ENCODE measurements at regions not wholly inside any gene's neighbourhood (a gene's known extent, or its start where the extent isn't known, plus 50 kb on each side); places are given as distances from the start of the nearest gene placed in this dataset.
A peak's percentile ranks its signal among the peaks of the same experiment; 100 is the strongest.

DNA sequence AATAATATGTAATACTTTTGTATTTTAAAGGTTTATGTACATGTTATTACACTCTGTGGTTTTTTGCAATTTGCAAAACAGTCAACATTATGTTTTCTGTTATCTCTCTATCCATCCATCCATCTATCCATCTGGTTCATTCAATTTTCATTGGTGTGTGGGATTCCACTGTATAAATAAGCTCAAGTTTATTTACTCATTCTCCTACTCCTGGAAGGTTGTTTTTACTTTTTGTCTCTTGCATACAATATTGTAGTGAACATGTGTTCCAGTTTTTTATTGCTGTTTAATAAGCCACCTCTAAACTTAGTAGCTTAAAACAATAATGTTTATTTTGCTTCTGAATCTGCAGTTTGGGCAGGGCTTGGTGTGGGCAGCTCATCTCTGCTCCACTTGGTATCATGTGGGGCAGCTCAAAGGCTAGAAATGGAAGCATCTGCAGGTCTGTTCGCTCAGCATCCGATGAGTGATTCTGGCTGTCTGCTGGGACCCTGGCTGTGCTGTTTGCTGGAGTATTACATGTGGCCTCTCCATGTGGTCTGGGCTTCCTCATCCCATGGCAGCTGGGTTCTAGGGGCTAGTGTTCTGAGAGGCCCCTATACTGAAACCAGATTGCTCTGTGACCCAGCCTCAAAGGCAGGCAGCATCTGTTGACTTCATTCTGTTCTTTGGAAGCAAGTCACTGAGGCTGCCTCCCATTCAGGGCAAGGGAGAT, 98.8 kb downstream of the SLC25A47 start:
- Mint-ChIP-seq H3K36me3 (ENCODE audit: insufficient read depth, unreplicated experiment) (no peaks in the 10 kb centered on the region), H3K9me3 (ENCODE audit: unreplicated experiment) (no peaks in the 10 kb centered on the region), H3K4me3 (ENCODE audit: unreplicated experiment) (no peak overlapping the region), H3K27ac (ENCODE audit: low read depth, unreplicated experiment) (no peak overlapping the region), H3K4me1 (ENCODE audit: insufficient read depth, unreplicated experiment) (peaks cover 23% of the 10 kb centered on the region), H3K27me3 (ENCODE audit: insufficient read depth, unreplicated experiment) (no peaks in the 10 kb centered on the region)
- intact Hi-C loops (cut with micrococcal nuclease), result no loop called here
- ChIA-PET CTCF (interaction anchor here (0.7 to 2.8 kb wide), 5 partner anchors 36 to 276 kb away, joined by 3 to 17 read pairs (median 3); a partner anchor contains a TSS), POLR2A (interaction anchor here (0.7 to 2.6 kb wide), 4 partner anchors 10 to 17 kb away, joined by 3 to 10 read pairs (median 4); no protein-coding TSS in a partner anchor)
- BruUV-seq (replicated peaks), result no TSS peak
- no peak for DNase-seq (ENCODE audit: unreplicated experiment)
- TF ChIP-seq, protein P1, sequence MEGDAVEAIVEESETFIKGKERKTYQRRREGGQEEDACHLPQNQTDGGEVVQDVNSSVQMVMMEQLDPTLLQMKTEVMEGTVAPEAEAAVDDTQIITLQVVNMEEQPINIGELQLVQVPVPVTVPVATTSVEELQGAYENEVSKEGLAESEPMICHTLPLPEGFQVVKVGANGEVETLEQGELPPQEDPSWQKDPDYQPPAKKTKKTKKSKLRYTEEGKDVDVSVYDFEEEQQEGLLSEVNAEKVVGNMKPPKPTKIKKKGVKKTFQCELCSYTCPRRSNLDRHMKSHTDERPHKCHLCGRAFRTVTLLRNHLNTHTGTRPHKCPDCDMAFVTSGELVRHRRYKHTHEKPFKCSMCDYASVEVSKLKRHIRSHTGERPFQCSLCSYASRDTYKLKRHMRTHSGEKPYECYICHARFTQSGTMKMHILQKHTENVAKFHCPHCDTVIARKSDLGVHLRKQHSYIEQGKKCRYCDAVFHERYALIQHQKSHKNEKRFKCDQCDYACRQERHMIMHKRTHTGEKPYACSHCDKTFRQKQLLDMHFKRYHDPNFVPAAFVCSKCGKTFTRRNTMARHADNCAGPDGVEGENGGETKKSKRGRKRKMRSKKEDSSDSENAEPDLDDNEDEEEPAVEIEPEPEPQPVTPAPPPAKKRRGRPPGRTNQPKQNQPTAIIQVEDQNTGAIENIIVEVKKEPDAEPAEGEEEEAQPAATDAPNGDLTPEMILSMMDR (IDR thresholded peaks at IDR 0.05; ENCODE audit: unreplicated experiment), result no peak

DNA sequence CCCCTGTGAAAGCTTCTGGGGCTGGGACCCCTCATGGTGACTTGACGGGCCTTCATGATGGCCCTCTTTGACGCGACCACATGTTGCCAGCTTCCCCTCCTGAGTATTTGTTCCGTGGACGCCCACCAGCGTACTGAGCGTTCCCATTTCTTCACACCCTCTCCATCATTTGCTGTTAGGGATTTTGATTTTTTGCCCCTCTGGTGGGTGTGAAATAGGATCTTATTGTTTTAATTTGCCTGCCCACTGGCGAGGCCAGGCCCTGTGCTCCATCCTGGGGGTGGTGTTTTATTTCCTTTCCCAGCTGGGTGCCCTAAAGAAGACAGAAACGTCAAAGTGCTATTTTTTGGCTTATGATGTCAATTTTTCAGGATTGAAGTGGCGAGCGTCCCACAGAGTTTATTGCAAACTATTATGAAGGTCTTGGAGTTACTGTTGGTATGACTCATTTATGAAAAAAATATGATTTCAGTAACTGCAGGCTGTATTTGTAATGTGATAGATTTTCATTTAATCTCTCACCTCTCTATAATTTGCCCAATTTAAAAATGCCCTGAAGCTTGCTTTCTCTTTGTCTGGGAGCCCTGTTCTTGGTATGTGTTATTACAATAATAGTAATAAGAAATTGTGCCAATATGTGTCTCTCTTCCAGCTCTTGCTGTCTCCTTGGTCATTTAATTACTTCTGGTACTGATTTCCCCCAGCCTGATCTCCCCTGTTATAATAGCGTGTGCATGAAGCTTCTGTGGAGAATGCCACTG, 99.6 kb downstream of the SLC25A47 start:
- ChIA-PET POLR2A (interaction anchor here (0.9 to 2.6 kb wide), 3 partner anchors 14 to 24 kb away, joined by 3 to 10 read pairs (median 4); no protein-coding TSS in a partner anchor), CTCF (interaction anchor here (1.0 to 2.8 kb wide), 3 partner anchors 17 to 223 kb away, joined by 4 to 17 read pairs (median 7); no protein-coding TSS in a partner anchor)
- no TSS peak for BruUV-seq (replicated peaks)
- H3K4me1 Mint-ChIP-seq (ENCODE audit: insufficient read depth, unreplicated experiment), result peaks cover 19% of the 10 kb centered on the region
- no peaks in the 10 kb centered on the region for H3K36me3 Mint-ChIP-seq (ENCODE audit: insufficient read depth, unreplicated experiment)
- H3K9me3 Mint-ChIP-seq (ENCODE audit: unreplicated experiment), result no peaks in the 10 kb centered on the region
- TF ChIP-seq, protein P1 (IDR thresholded peaks at IDR 0.05; ENCODE audit: unreplicated experiment), result no peak
- H3K4me3 Mint-ChIP-seq (ENCODE audit: unreplicated experiment), result no peak overlapping the region
- H3K27me3 Mint-ChIP-seq (ENCODE audit: insufficient read depth, unreplicated experiment), result no peaks in the 10 kb centered on the region
- no peak overlapping the region for H3K27ac Mint-ChIP-seq (ENCODE audit: low read depth, unreplicated experiment)
- intact Hi-C loops (cut with micrococcal nuclease), result no loop called here
- peak; percentile 24 for DNase-seq (ENCODE audit: unreplicated experiment)

DNA sequence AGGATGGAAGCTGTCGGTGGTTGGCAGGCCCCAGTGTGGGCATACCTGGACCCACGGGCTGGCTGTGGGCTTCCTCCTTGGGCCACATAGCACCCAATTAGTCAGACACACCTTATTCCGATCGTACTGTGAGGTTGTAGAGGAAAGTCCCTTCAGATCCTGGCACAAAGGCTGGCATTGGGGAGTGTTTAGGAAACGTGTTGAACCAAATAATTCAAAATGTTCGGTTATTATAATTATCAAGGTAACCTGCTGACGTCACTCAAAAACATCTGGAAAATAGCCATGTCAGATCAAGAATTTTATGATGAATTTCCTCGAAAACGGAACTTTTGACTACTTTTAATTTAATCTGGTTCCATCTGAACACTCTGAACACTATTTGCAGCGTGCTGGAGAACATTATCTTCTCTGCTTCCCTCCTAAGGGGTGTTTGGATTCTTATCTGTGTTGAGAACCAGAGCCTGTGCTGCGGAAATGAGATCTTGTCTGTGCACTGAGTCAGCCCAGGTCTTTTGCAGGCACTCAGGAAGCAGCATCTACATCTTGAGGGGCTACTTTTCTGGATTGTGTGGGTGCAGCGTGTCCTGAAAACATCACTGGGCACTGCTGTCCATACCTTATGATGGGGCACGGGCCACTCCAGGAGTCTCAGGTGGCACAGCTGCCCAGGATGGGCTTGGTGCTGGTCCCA, 100.3 kb downstream of the SLC25A47 start:
- no TSS peak for BruUV-seq (replicated peaks)
- no peak overlapping the region for H3K4me3 Mint-ChIP-seq (ENCODE audit: unreplicated experiment)
- no peaks in the 10 kb centered on the region for H3K36me3 Mint-ChIP-seq (ENCODE audit: insufficient read depth, unreplicated experiment)
- ChIA-PET POLR2A (interaction anchor here (1.1 kb wide), 1 partner anchor 25 kb away, joined by 4 read pairs; no protein-coding TSS in a partner anchor), CTCF (interaction anchor here (1.0 kb wide), 1 partner anchor 16 kb away, joined by 4 read pairs; no protein-coding TSS in a partner anchor)
- no peaks in the 10 kb centered on the region for H3K9me3 Mint-ChIP-seq (ENCODE audit: unreplicated experiment)
- TF ChIP-seq, protein P1 (IDR thresholded peaks at IDR 0.05; ENCODE audit: unreplicated experiment), result no peak
- H3K4me1 Mint-ChIP-seq (ENCODE audit: insufficient read depth, unreplicated experiment), result peaks cover 18% of the 10 kb centered on the region
- no peak overlapping the region for H3K27ac Mint-ChIP-seq (ENCODE audit: low read depth, unreplicated experiment)
- H3K27me3 Mint-ChIP-seq (ENCODE audit: insufficient read depth, unreplicated experiment), result no peaks in the 10 kb centered on the region
- no peak for DNase-seq (ENCODE audit: unreplicated experiment)
- intact Hi-C loops (cut with micrococcal nuclease), result no loop called here
